SK-N-DZ (cell line): ENCODE measurements at regions not wholly inside any gene's neighbourhood (a gene's known extent, or its start where the extent isn't known, plus 50 kb on each side); places are given as distances from the start of the nearest gene placed in this dataset.
"Not testable (repeated sequence)": the region's sequence is repeated elsewhere in the genome, so short reads cannot be mapped to it uniquely, and the experiment has no call there.

Source experiments
- DNase-seq: peaks from one replicate; pipeline ENCODE4 v3.0.0-alpha.2; 2015; ENCODE audit warnings: low spot score

DNA sequence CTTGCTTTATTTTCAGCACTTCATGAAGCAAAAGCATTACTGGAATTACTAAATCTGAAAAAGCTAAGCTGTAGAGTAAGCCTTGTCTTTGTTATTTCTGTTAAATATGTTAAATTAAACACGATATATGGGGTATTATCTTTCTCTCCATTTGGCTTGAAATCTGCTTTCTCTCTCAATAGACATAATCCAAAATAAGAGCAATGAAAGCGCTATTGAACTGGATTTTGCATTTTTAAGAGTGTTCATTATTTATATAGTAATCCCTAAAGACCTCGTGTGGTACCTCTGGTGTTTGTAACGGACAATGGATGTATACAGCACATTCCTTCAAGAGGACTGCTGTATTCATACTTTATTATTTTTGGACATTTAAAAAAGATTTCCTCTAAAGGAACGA, 91.5 kb upstream of the KCNE2 start:
- no peak for DNase-seq

GRCh38 chr21:34274001-34274400, 89.8 kb upstream of the KCNE2 start:
- no peak for DNase-seq

GRCh38 chr21:34276711-34277425, 86.9 kb upstream of the KCNE2 start:
- DNase-seq = no peak

DNA sequence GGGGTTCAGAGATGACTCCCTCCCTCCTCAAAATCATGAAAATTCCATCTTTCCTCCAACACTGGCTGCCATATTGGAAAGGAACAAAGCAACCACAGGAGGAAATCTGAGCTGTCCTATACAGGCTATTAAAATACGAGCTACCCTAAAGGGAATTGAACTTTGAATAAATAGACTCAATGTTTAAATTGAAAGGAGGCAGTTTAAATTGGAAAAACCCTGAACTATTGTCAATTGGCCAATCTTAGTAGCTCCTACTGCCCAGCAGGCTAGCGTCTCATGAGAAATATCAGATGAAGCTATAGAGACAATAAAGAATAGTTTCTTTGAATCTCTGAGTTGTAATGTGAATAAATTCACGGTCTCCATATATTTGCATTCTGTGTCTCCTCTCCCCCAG, 85.4 kb upstream of the KCNE2 start:
- no peak for DNase-seq

DNA sequence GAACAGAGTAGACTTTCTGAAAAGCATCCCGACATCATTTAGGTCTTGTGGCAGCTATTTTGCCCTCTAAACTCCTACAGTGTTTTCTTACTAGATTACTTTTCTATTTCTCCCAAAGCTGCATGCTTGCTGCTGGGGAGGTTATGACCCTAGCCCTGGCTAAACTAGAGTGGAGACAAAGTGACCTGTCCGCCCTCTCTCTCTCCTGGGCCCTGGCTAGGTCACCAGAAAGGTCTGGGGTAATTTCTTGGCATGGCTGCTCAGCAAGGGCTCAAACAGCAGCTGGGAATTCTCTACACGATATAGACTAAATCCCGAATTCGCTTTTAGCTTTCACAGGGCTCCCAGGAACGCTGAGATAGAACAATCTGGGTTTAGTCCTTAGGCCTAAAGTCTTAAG, 84.5 kb upstream of the KCNE2 start:
- DNase-seq = no peak

DNA sequence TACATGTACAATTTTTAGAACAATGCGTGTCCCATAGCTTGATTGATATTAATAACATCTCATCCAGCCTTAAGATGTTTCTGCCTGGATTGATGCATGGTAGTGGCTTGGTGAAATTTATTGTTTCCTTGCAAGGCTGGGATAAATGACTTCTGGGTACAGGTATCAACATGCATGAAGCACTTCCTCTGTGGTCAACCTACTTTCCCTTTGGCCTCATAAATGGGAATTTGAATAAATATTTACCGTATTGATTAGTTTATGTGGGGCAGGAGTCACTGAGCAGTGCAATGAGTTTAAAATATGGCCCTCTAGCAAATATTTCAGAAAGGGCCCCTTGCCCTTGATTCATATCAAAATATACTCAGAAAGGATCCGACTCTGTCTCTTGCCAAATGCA, 83.9 kb upstream of the KCNE2 start:
- no peak for DNase-seq

DNA sequence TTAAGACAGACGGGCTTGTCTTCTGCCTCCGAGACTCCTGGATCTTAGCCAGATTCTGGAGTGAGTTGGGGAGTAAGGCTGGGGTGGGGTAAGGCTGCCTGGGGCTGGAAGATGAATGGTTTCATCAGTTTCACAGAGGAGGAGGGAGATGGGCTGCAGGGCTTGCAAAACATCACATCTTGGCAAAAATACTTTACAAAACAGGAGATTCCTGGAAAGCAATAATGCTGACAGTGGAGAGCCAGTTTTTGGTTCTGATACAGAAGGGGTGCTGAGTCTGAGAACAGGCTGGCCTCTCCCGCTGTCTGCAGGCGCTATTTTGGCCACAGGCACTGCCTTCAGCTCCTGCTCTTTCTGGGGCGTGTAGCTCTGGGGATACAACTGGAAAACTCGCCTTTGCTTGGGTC, 83.4 kb upstream of the KCNE2 start:
- no peak for DNase-seq

- no peak for DNase-seq
These were observed 82.8 kb upstream of the KCNE2 start for GRCh38 chr21:34280959-34281358.

DNA sequence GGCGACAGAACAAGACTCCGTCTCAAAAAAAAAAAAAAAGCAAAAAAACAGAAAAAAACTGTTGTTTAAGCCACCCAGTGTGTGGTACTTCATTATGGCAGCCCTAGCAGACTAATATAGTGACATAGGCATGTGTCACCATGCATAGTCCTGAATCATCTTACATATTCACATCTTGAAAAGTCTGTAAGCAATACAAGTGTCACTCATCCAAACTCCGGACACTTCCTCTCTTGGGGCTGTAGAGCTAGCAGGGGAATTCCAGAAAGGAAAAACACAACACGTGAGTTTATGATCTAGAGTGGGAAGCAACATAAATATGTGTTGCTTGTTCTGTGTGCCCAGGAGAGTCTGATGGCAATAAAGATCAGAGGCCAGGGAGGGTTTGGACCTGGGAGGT, 81.6 kb upstream of the KCNE2 start:
- no peak for DNase-seq

- no peak for DNase-seq
These were observed 79.1 kb upstream of the KCNE2 start for GRCh38 chr21:34284666-34285065.

- not testable (repeated sequence) for DNase-seq
These were observed 75.8 kb upstream of the KCNE2 start for GRCh38 chr21:34288042-34288441.

DNA sequence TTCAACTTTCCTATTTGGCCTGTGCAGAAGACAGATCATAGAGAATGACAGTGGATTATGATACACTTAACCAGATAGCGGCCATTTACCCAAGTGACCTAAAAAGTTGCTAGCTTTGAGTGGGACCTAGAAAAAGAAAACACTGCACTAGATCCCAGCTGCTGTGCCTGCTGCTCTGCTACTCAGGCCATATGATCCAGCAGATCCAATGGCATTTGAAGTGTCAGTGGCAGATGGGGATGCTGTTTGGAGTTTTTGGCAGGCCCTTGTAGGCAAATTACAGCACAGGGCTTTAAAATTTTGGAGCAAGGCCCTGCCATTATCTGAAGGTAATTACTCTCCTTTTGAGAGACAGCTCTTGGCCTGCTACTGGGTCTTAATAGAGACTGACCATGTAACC, 74.0 kb upstream of the KCNE2 start:
- DNase-seq = no peak

DNA sequence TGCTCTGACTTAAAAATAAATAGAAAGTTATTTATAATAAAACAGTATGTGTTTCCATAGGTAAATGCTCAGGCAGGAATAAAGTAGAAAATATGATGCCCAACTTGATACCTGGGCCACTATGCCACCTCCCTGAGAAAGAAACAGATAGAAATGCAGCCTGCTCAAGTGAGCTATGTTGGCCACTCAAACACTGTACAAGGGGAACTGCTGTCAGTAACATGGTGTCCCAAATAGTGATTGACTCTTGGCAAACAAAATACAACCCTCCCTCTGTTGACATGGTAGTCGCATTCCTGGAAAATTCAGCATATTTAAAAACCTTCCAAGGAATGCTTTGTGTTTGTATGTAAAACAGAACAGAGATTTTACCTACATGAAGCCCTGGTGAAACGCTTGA, 66.9 kb upstream of the KCNE2 start:
- DNase-seq = no peak

DNA sequence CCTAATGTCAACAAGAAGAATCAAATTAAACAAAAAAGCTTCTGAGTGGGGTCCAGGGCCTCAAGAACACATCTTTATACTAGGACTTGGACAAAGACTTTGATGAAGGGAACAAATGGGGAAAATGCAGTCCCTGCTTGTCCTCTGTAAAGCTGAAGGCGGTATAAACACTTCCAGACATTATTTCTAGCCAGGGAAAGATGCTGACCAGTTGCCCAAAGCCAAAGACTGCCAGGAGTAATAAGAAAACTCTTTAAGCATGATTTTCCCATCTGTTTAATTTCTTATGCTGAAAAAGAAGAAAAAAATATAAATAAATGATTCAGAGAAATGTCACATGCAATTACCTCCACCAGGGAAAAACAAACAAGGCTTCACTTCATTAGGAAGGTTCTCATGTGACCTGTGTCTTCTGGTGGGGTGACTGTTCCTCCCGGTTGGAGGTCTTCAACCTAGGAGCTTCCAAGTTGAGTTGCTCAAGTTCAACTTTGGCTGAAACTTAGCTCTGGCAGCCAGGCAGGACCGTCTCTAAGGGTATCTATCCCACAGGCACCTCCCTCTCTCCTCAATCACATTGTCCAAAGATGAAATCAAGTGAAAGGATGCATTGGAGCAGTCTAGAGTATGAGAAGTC, 65.2 kb upstream of the KCNE2 start:
- DNase-seq = no peak

GRCh38 chr21:34299168-34299539, 64.7 kb upstream of the KCNE2 start:
- no peak for DNase-seq

DNA sequence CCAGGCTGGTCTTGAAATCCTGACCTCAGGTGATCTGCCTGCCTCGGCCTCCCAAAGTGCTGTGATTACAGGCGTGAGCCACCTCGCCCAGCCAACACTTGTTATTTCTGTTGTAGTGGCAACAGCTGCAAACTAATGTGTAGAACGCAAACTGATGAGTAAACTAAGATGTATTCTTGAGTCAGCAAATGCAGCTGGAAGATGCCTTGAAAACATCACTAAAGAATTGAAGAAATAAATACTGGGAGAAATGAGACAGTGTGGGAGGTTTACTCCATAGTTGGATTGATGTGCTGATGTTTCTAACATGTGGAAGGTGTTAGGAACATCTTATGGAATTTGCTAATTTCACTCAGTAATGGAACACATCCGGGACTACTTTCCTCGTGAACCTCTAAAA, 61.3 kb upstream of the KCNE2 start:
- no peak for DNase-seq

- peak; percentile 17 for DNase-seq
These were observed 57.9 kb upstream of the KCNE2 start for GRCh38 chr21:34305605-34306604.

GRCh38 chr21:34307991-34308532, 55.7 kb upstream of the KCNE2 start:
- no peak for DNase-seq

DNA sequence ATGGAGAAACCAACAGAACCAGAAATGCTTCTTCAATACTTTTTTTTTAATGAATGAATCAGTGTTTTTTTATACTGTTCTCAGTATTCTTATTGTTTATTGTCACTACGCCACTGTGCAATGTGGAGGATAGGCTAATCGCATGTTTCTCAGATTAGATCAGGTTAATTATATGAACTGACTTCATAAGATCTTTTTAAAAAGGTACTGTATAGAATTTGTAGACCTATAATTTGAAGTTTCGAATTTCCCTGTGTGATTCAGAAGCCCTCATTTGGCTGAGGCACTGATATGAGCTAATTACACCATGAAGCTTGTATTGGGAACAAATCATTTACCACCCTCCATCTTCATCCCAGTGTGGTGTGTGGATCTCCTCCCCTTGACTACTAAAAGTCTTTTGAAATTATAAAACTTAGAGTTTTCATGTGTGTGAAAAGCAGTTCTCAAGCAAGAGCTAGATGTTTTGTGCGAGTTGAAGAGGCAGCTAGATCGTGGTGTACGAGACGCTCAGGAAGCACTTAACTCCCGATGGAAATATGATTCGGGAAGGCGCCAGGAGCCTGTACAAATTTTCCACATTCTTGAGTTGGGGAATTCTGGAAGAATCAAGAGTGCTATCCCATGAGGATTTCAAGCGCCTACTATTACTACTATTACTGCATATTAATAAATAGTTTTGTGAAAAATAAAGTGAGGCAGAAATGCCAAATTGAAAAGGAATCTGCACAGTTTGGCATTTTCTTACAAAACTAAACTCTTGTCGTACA, 52.1 kb upstream of the KCNE2 start:
- no peak for DNase-seq

DNA sequence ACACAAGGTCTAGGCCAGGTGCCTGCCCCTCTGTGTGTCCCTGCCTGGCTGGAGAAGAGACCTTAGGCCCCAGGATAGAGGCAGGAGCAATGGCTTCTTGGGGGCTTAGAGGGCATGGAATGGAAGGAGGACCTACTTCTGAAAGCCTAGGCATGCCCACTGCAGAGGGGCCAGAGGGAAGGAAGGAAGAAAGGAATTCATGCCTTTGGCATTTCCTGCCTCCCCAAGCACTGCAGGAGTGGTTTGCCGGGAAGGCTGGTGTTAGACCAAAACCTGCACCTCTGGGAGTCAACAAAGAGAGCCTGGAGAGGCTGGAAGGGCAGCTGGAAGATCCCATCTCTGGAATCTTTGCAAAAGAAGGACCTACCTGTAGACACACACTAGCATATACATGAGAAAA, 50.7 kb upstream of the KCNE2 start:
- DNase-seq = no peak
